HG02678 (cell line): ENCODE measurements at regions not wholly inside any gene's neighbourhood (a gene's known extent, or its start where the extent isn't known, plus 50 kb on each side); places are given as distances from the start of the nearest gene placed in this dataset.

Source experiments
- ATAC-seq: cut with Tn5 transposase; IDR thresholded peaks from one replicate; pipeline ENCODE4 v1.9.1; 2021; ENCODE audit warnings: mild to moderate bottlenecking, moderate library complexity; ENCODE audit not compliant: unreplicated experiment

DNA sequence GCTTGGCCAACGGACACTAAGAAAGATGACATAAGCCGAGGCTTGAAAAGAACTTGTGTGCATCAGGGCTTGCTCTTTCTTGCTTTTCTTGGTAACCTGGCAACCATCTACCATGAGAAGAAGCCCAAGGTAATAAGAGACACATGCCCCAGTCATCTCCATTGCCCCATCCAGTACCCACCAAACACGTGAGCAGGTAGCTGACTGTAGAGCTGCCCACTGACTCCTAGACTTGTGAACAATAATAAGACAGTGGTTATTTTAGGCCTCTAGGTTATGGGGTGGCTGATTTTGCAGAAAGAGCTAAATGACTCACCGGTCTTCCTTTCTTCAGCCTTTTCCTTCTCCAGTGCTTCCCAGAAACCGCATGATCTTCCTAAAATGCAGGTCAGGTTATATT lies 105.0 kb upstream of the JUN start:
- no peak for ATAC-seq

- ATAC-seq: no peak
Measured at GRCh38 chr1:58890113-58890512, 106.3 kb upstream of the JUN start.

DNA sequence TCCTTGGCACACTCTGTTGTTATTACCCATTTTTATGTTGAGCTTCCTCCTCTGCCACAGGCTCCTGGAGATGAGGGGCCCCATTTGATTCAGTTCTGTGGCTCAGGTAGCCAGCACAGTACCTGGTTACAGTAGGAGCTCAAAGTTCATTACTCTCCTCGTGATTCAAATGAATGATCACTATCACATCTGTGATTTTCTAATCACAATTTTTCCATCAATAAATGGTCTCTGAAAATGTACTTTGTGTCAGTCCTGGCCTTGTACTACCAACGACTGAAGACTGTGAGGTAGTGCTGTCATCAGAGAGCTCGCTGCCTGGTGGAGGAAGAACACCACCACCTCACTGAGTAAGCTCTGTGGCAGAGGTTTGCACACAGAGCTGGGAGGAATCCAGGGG lies 106.8 kb upstream of the JUN start:
- no peak for ATAC-seq

DNA sequence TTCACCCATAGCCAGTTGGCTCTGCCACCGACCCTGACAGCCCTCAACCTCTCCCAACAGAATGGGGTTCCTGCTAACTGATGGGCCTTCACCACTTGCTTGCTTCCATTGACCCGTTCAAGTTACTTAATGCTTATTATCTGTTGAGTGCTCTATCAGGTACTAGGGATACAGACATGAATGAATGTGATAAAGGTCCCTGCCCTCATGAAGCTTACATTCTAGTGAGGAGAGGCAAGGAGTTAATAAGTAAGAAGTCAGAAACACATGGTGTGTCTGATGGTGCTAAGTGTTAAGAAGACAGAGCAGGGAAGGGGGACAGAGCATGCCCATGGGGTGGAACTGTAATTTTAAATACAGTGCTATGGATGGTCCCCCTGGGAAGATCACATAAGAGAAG lies 107.5 kb upstream of the JUN start:
- no peak for ATAC-seq

- no peak for ATAC-seq
Measured at GRCh38 chr1:58893257-58893869, 109.5 kb upstream of the JUN start.

DNA sequence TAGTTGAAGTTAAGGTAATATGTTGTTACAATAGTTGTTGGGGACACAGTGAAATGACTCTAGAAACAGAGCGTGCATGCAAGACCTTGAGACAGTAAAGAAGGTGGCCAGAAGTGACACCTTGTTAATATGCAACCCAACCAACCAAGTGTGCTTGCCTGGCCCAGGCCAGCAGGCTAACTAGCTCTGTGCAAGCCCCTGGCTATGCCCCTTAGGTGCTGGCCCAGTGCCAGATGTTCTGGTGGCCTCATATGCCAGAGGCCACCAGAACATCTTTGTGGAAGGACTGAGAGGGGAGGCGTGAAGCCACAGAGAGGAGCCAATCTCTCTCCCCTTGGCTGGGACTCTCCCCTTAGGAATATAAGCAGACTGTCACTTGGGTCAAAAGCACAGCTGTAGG lies 111.2 kb upstream of the JUN start:
- ATAC-seq: no peak

DNA sequence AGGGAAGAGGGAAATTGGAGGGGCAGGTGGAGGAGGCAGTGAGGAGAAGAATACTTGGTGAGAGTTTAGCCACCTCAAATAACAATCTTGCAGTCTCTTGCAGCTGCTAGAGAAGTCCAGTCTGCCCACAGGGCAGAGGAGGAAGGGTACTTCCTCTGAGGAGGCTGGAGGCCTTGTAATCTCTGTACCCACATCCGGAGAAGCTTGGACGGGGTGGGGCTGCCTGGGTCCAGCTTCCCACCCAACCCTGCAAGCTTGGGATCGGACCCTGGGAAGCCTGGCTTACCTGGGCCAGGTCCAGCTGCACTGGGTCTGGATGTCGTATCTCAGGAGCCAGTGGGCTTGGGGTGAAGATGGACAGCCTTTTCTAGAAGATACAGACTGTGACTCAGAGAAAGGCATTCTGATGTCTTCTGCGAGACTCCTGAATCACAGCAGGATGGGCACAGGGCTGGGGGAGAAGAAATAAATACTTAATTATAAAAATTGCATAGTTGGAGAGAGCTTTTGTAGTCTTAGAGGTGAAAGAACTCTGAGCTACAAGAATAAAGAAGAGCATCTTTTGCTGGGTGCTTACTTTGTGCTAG lies 111.8 kb upstream of the JUN start:
- ATAC-seq: no peak

DNA sequence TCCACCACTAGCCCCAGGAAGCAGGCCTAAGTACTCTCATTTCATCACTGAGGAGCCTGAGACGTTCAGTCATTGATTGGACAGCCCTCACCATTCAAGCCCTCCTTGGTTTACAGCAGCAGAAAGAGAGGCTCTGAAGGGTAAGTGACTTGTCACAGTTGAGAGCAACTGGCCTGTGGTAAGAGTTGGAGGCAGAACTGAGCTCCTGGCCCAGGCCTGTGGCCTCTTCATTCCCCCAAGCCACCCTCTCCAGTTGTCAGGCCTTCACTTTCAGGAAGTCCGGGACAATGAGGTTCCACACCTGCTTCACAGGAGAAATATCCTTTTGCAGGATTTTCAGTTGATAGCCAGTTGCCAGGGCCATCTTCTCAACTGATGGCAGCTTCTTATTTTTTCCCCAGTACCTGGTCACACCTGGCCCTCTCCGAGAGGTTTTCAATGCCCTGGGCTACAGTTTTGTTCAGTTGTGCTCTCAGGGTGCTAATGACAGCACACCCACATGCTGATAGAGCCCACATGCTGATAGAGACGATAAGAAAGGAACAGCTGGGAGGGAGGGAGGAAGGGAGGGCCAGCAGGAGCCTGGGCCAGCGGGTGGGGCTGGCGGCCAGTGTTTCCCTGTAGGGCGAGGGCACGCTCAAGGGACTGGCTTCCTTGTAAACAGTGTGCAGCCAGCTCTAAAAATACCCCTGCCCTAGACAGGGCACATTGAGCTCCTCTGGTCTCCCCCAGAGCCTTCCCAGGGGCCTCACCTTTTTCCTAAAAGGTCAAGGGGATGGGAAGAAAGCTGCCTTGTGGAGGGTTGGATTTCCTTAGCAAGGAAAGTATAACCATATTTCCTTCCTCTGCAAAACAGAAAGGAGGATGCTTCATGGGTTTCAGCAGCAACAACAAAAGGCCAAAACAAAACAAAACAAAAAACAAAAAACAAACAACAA lies 112.7 kb upstream of the JUN start:
- ATAC-seq: no peak

GRCh38 chr1:58898739-58899586 lies 115.1 kb upstream of the JUN start:
- no peak for ATAC-seq

GRCh38 chr1:58899587-58900271 lies 115.9 kb upstream of the JUN start:
- no peak for ATAC-seq

- ATAC-seq: no peak
Measured at GRCh38 chr1:58900396-58900795, 116.5 kb upstream of the JUN start.

GRCh38 chr1:58901008-58901407 lies 117.2 kb upstream of the JUN start:
- ATAC-seq: no peak

DNA sequence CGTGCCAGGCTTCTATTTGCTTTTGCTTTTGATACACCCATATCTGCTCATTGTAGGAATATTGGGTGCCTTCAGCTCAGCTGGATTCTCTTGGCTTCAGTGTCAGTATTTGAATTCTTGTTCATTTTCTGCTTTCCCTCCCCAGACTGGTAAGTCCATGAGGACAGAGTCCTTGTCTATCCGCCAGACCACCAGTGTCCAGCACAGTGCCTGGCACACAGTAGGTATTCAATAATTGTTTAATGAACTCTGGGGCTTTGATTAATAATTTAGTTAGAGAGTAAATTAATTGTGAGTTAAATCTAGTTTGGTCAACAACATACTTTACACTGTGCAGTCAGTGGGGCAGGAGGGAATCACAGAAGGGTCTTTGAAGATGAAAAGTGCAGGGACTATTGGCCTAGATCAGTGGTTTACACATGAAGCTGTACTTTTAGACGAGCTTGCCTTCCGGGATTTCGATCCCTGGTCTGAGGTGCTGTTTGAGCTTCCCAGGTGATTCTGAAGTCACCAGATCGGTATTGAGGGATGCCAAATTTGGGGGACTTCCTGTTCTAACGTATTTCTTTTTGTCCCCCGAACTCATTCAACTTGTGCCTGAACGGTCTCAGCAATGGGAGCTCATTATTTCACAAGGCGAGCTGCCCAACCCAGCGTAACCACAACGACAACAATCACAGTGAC lies 119.1 kb upstream of the JUN start:
- no peak for ATAC-seq

- ATAC-seq: peak; percentile 86
Measured at GRCh38 chr1:58903514-58904298, 119.9 kb upstream of the JUN start.

- ATAC-seq: no peak
Measured at GRCh38 chr1:58904299-58905125, 120.7 kb upstream of the JUN start.

DNA sequence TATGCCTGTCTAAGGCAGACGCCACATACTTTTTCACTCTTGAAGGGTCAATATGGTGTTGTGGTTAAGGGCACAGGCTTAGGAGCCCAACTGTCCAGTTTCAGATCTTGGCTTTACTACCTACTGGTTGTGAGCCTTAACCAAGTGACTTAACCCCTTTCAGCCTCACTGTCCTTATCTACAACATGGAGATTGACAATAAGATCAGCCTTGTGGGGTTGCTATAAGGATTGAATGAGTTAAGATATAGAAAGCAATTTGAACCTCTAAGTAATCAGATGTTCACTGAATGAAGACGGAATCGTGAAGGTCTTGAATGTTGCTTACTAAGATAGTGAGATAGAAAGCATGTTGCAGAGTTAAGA lies 121.3 kb upstream of the JUN start:
- ATAC-seq: no peak

GRCh38 chr1:58905628-58906221 lies 121.9 kb upstream of the JUN start:
- no peak for ATAC-seq

DNA sequence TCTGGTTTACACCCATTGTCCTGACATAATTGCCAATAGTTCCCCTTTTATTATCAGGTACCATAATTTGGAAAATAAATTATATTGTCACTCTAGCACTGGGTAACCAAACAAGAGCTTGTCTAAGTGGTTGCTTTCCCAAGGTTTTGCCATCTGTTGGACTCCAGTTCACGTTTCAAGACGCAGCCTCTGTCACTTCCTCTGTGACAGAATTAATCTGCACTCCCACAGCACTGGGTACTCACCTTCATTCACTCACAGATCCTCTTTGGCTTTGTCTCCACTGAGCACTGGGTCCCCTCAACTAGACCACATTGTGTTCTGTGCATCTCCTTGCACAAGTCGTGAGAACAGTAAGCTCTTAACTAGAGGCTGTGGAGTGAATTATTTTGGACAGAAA lies 123.6 kb upstream of the JUN start:
- no peak for ATAC-seq
